K562 (cell line): ENCODE measurements at regions not wholly inside any gene's neighbourhood (a gene's known extent, or its start where the extent isn't known, plus 50 kb on each side); places are given as distances from the start of the nearest gene placed in this dataset.

ENCODE experiments used
- ATAC-seq: fragments of 200-7000 bp; cut with Tn5 transposase; 3 replicates; pipeline ENCODE4 v1.9.1; 2020; ENCODE audit warnings: moderate library complexity
- BruUV-seq: library from RNA; stranded (reverse); fragments of 400-500 nt; replicated peaks from 2 replicates; lab custom pipeline; 2021; lab: Mats Ljungman, UMichigan
- CTCF ChIA-PET: fragments of 300-600 bp; formaldehyde crosslinking; extraction: SDS; loops from one replicate; lab custom pipeline; 2021; ENCODE audit warnings: low intra/inter-chr PET ratio; lab: Yijun Ruan, JAX
- POLR2A ChIA-PET: fragments of 300-600, 350-650 bp; sonication (Branson Sonifier 250); formaldehyde crosslinking; extraction: SDS; loops from one replicate; lab custom pipeline; 2021; ENCODE audit warnings: antibody characterized with exemption, inconsistent platforms; lab: Yijun Ruan, JAX
- DNase-seq, 4 experiments: peaks; one replicate each; pipeline versions ENCODE4 v3.0.0 to v3.0.0-alpha.2; 2011 to 2018; ENCODE audit warnings: low spot score in 3 of 4, mixed read lengths in 3 of 4; ENCODE audit errors: extremely low read depth in 1 of 4
- FAIRE-seq: peaks from 2 replicates; lab custom pipeline; 2011; peaks lifted over from hg19 to GRCh38; lab: Jason Lieb, UNC
- H2AFZ ChIP-seq: 2 replicates; pipeline ENCODE4 v1.6.0; 2011; ENCODE audit warnings: low read depth, low read length, control low read depth, inconsistent platforms
- H3K27ac ChIP-seq: fragments of 200-600 bp; 3 replicates; pipeline ENCODE4 v1.8.0; 2011; ENCODE audit warnings: low read depth, mild to moderate bottlenecking, control low read depth, inconsistent platforms, low read length, moderate library complexity, mixed read lengths; ENCODE audit errors: extremely low read depth
- H3K27me3 ChIP-seq, 2 experiments: fragments of 300-600 bp in 1 of 2; 2 replicates in 1 of 2; 3 replicates in 1 of 2; pipeline versions ENCODE4 v1.6.0 to v1.8.0; 2011; ENCODE audit warnings: inconsistent platforms in 2 of 2, low read length in 2 of 2, mild to moderate bottlenecking in 1 of 2, mixed read lengths in 1 of 2, moderate library complexity in 1 of 2; ENCODE audit not compliant: control insufficient read depth in 2 of 2, insufficient read depth in 2 of 2
- H3K36me3 ChIP-seq: fragments of 300-600 bp; 3 replicates; pipeline ENCODE4 v1.8.0; 2011; ENCODE audit warnings: mild to moderate bottlenecking, low read length, inconsistent platforms; ENCODE audit not compliant: control insufficient read depth, insufficient read depth
- H3K4me1 ChIP-seq, 2 experiments: fragments of 200-600 bp in 1 of 2; replicated peaks in 1 of 2; 2 replicates in 1 of 2; 3 replicates in 1 of 2; pipeline versions ENCODE4 v1.5.1 to v1.8.0; 2011; ENCODE audit warnings: inconsistent platforms in 2 of 2, low read length in 2 of 2, mild to moderate bottlenecking in 1 of 2, mixed read lengths in 1 of 2, moderate library complexity in 1 of 2; ENCODE audit not compliant: control insufficient read depth in 2 of 2, insufficient read depth in 2 of 2
- H3K4me2 ChIP-seq: 2 replicates; pipeline ENCODE4 v1.6.1; 2011; ENCODE audit warnings: low read length, control low read depth, inconsistent platforms, mixed read lengths; ENCODE audit not compliant: insufficient read depth
- H3K4me3 ChIP-seq: fragments of 200-600 bp; sonication (generic), shearing (Covaris generic); 2 replicates; pipeline ENCODE4 v1.5.1; 2016; ENCODE audit warnings: control low read depth, inconsistent platforms
- H3K79me2 ChIP-seq: fragments of 200-600 bp; 3 replicates; pipeline ENCODE4 v1.8.0; 2011; ENCODE audit warnings: low read length, inconsistent platforms; ENCODE audit not compliant: control insufficient read depth, insufficient read depth
- H3K9ac ChIP-seq, 2 experiments: 2 replicates each; pipeline versions ENCODE4 v1.6.0 to v1.6.1; 2011; ENCODE audit warnings: low read depth in 2 of 2, low read length in 2 of 2, control low read depth in 1 of 2, inconsistent platforms in 1 of 2, mild to moderate bottlenecking in 1 of 2, mixed read lengths in 1 of 2; ENCODE audit not compliant: insufficient read depth in 1 of 2
- H3K9me1 ChIP-seq: one replicate; pipeline ENCODE4 v1.6.0; 2011; ENCODE audit warnings: inconsistent platforms, mild to moderate bottlenecking, low read length, moderate library complexity; ENCODE audit not compliant: control insufficient read depth, insufficient read depth
- H3K9me3 ChIP-seq: replicated peaks from 2 replicates; pipeline ENCODE4 v1.5.1; 2011; ENCODE audit warnings: low read depth, low read length, inconsistent platforms; ENCODE audit not compliant: control insufficient read depth, insufficient read depth
- H4K20me1 ChIP-seq: replicated peaks from 2 replicates; pipeline ENCODE4 v1.6.1; 2011; ENCODE audit warnings: low read length, inconsistent platforms, mixed read lengths; ENCODE audit not compliant: control insufficient read depth, insufficient read depth
- GTF2A2 ChIP-seq: IDR thresholded peaks from 2 replicates; pipeline ENCODE4 v1.6.1; 2016; ENCODE audit warnings: mild to moderate bottlenecking, missing genetic modification characterization, missing compliant biosample characterization
- HMG20B ChIP-seq: fragments of 250-450 bp; sonication (Bioruptor Pico); IDR thresholded peaks from 2 replicates; pipeline ENCODE4 v1.5.0; 2021; ENCODE audit warnings: mild to moderate bottlenecking
- MCM7 ChIP-seq, 2 experiments: fragments of 450-650 bp; IDR thresholded peaks; 2 replicates each; pipeline ENCODE4 v1.6.1; 2016 to 2018
- NCOA1 ChIP-seq: fragments of 450-650 bp; IDR thresholded peaks from 2 replicates; pipeline ENCODE4 v1.6.1; 2016; ENCODE audit warnings: low read depth
- POLR2A ChIP-seq: fragments of 450-650 bp; conservative IDR thresholded peaks from 2 replicates; pipeline ENCODE4 v1.6.1; 2016
- POLR2AphosphoS5 ChIP-seq: IDR thresholded peaks from 2 replicates; pipeline ENCODE4 v1.6.1; 2011; ENCODE audit warnings: mild to moderate bottlenecking, low read depth, low read length, moderate library complexity; ENCODE audit not compliant: control insufficient read depth, insufficient read depth
- PRMT5 ChIP-seq: sonication (generic); formaldehyde crosslinking; IDR thresholded peaks from 2 replicates; pipeline ENCODE4 v1.5.0; 2020; ENCODE audit warnings: missing genetic modification reagents
- RBM14 ChIP-seq: fragments of 200-400 bp; formaldehyde crosslinking; IDR thresholded peaks from 2 replicates; pipeline ENCODE4 v1.6.1; 2018; ENCODE audit warnings: low read depth, mild to moderate bottlenecking, low read length, moderate library complexity, borderline replicate concordance; ENCODE audit not compliant: insufficient read depth
- RBM15 ChIP-seq: fragments of 200-400 bp; formaldehyde crosslinking; IDR thresholded peaks from 2 replicates; pipeline ENCODE4 v1.6.1; 2018; ENCODE audit warnings: mild to moderate bottlenecking, low read length, moderate library complexity; ENCODE audit not compliant: insufficient read depth
- RHOXF2B ChIP-seq: fragments of 250-450 bp; sonication (Bioruptor Pico); conservative IDR thresholded peaks from 2 replicates; pipeline ENCODE4 v1.5.1; 2021
- ZNF232 ChIP-seq: sonication (generic); formaldehyde crosslinking; IDR thresholded peaks from 2 replicates; pipeline ENCODE4 v1.8.0; 2022; ENCODE audit warnings: mild to moderate bottlenecking, missing genetic modification reagents
- ZZZ3 ChIP-seq: fragments of 450-650 bp; IDR thresholded peaks from 2 replicates; pipeline ENCODE4 v1.6.1; 2016; ENCODE audit warnings: antibody characterized with exemption, mild to moderate bottlenecking, moderate library complexity
- WGBS: fragments of 100-300 bp; shearing (Covaris generic); methylation state at CpG from one replicate; pipeline ENCODE4 v1.1.6; 2016; ENCODE audit warnings: low coverage, mixed read lengths; ENCODE audit not compliant: insufficient coverage; ENCODE audit errors: missing lambda C conversion rate; 5-methylcytosine and 5-hydroxymethylcytosine counted together
- in situ Hi-C: fragments of 300-500 bp; cut with MboI; formaldehyde crosslinking; loops from 4 replicates; pipeline ENCODE4 v1.15.0; 2018; ENCODE audit warnings: inconsistent platforms, mixed read lengths
- intact Hi-C: fragments of 100-400 bp; cut with micrococcal nuclease; formaldehyde crosslinking; loops from 2 replicates; pipeline ENCODE4 v1.14.2; 2022

GRCh38 chr17:72351884-72352346 lies 231.1 kb downstream of the SOX9 start:
- intact Hi-C loops = no loop called here
- no peaks in the 10 kb centered on the region for H4K20me1 ChIP-seq
- no peaks in the 10 kb centered on the region for H3K36me3 ChIP-seq
- H3K27me3 ChIP-seq = peaks cover 0 to 9% of the 10 kb centered on the region in 2 experiments; a peak in 3 of 5 replicates
- in situ Hi-C loops = no loop called here
- ATAC-seq = no peak
- no peak overlapping the region for H3K4me3 ChIP-seq
- no peak overlapping the region for H2AFZ ChIP-seq
- no peaks in the 10 kb centered on the region for H3K4me1 ChIP-seq
- WGBS = 0% methylated on average over 18 of the region's 21 CpGs
- BruUV-seq = no TSS peak
- H3K27ac ChIP-seq = no peak overlapping the region
- H3K9ac ChIP-seq = no peak overlapping the region
- ChIA-PET POLR2A (interaction anchor here (0.6 kb wide), 1 partner anchor 17 kb away, joined by 3 read pairs; no protein-coding TSS in a partner anchor), CTCF (no interaction called here)
- FAIRE-seq = no peak
- H3K9me3 ChIP-seq = no peaks in the 10 kb centered on the region
- no peaks in the 10 kb centered on the region for H3K79me2 ChIP-seq
- TF ChIP-seq RBM15 = no peak
- TF ChIP-seq GTF2A2 (tag) = no peak
- no peak for TF ChIP-seq ZZZ3
- no peak for TF ChIP-seq RHOXF2B (CRISPR knock-in tag)
- TF ChIP-seq MCM7 (IDR thresholded peaks at IDR 0.05) = no peak
- no peak for TF ChIP-seq ZNF232
- TF ChIP-seq NCOA1 = no peak
- no peak for TF ChIP-seq POLR2A
- no peak for TF ChIP-seq HMG20B (CRISPR knock-in tag)
- H3K4me2 ChIP-seq = no peak overlapping the region
- DNase-seq = no peak
- no peaks in the 10 kb centered on the region for H3K9me1 ChIP-seq

GRCh38 chr17:72353502-72353901 lies 232.7 kb downstream of the SOX9 start:
- no peaks in the 10 kb centered on the region for H4K20me1 ChIP-seq
- H3K4me1 ChIP-seq = no peaks in the 10 kb centered on the region
- in situ Hi-C loops (no loop called here), intact Hi-C loops (no loop called here)
- H3K79me2 ChIP-seq = no peaks in the 10 kb centered on the region
- peaks cover 0 to 9% of the 10 kb centered on the region in 2 experiments; a peak in 3 of 5 replicates for H3K27me3 ChIP-seq
- no peak overlapping the region for H3K27ac ChIP-seq
- no peak overlapping the region for H3K9ac ChIP-seq
- no TSS peak for BruUV-seq
- H3K4me2 ChIP-seq = no peak overlapping the region
- no peaks in the 10 kb centered on the region for H3K9me3 ChIP-seq
- ChIA-PET CTCF (no interaction called here), POLR2A (no interaction called here)
- H3K9me1 ChIP-seq = no peaks in the 10 kb centered on the region
- no peak overlapping the region for H3K4me3 ChIP-seq
- DNase-seq (no peak), ATAC-seq (no peak), FAIRE-seq (no peak)
- WGBS = 1% methylated on average over 9 of the region's 9 CpGs
- H3K36me3 ChIP-seq = no peaks in the 10 kb centered on the region
- TF ChIP-seq PRMT5 (CRISPR knock-in tag) (no peak), RBM14 (no peak), POLR2AphosphoS5 (no peak)
- no peak overlapping the region for H2AFZ ChIP-seq
